ENCODE measurements at regions not wholly inside any gene's neighbourhood (a gene's known extent, or its start where the extent isn't known, plus 50 kb on each side); places are given as distances from the start of the nearest gene placed in this dataset.

- H3K27ac Mint-ChIP-seq (ENCODE audit: unreplicated experiment): no peak overlapping the region
- H3K4me1 Mint-ChIP-seq (ENCODE audit: low read depth): no peaks in the 10 kb centered on the region
- TF ChIP-seq CTCF (IDR thresholded peaks at IDR 0.05): no peak
- no peaks in the 10 kb centered on the region for H3K9me3 Mint-ChIP-seq (ENCODE audit: low read depth)
- no peaks in the 10 kb centered on the region for H3K36me3 Mint-ChIP-seq (ENCODE audit: low read depth)
- no peak overlapping the region for H3K4me3 Mint-ChIP-seq (ENCODE audit: unreplicated experiment)
- DNase-seq (ENCODE audit: low spot score): no peak
- peaks cover 14% of the 10 kb centered on the region for H3K27me3 Mint-ChIP-seq (ENCODE audit: low read depth)
Observed at GRCh38 chr3:86176445-86176784, 814.5 kb downstream of the VGLL3 start.

GRCh38 chr3:86175593-86176444, 815.1 kb downstream of the VGLL3 start:
- TF ChIP-seq CTCF (IDR thresholded peaks at IDR 0.05): no peak
- Mint-ChIP-seq H3K4me1 (ENCODE audit: low read depth) (no peaks in the 10 kb centered on the region), H3K4me3 (ENCODE audit: unreplicated experiment) (no peak overlapping the region), H3K9me3 (ENCODE audit: low read depth) (no peaks in the 10 kb centered on the region), H3K27ac (ENCODE audit: unreplicated experiment) (no peak overlapping the region), H3K27me3 (ENCODE audit: low read depth) (peaks cover 14% of the 10 kb centered on the region), H3K36me3 (ENCODE audit: low read depth) (no peaks in the 10 kb centered on the region)
- DNase-seq (ENCODE audit: low spot score): no peak

- no peak for TF ChIP-seq CTCF (IDR thresholded peaks at IDR 0.05)
- Mint-ChIP-seq H3K27ac (ENCODE audit: unreplicated experiment) (no peak overlapping the region), H3K9me3 (ENCODE audit: low read depth) (no peaks in the 10 kb centered on the region), H3K36me3 (ENCODE audit: low read depth) (no peaks in the 10 kb centered on the region), H3K4me3 (ENCODE audit: unreplicated experiment) (no peak overlapping the region), H3K4me1 (ENCODE audit: low read depth) (no peaks in the 10 kb centered on the region), H3K27me3 (ENCODE audit: low read depth) (peaks cover 12% of the 10 kb centered on the region)
- DNase-seq (ENCODE audit: low spot score): no peak
Observed at GRCh38 chr3:86175051-86175536, 815.9 kb downstream of the VGLL3 start.

GRCh38 chr3:86173401-86173800, 817.5 kb downstream of the VGLL3 start:
- Mint-ChIP-seq H3K9me3 (ENCODE audit: low read depth) (no peaks in the 10 kb centered on the region), H3K4me3 (ENCODE audit: unreplicated experiment) (no peak overlapping the region), H3K27me3 (ENCODE audit: low read depth) (peaks cover 12% of the 10 kb centered on the region), H3K36me3 (ENCODE audit: low read depth) (no peaks in the 10 kb centered on the region), H3K27ac (ENCODE audit: unreplicated experiment) (no peak overlapping the region), H3K4me1 (ENCODE audit: low read depth) (no peaks in the 10 kb centered on the region)
- no peak for DNase-seq (ENCODE audit: low spot score)
- TF ChIP-seq CTCF (IDR thresholded peaks at IDR 0.05): no peak

GRCh38 chr3:86168512-86168911, 822.4 kb downstream of the VGLL3 start:
- no peak overlapping the region for H3K4me3 Mint-ChIP-seq (ENCODE audit: unreplicated experiment)
- DNase-seq (ENCODE audit: low spot score): no peak
- H3K4me1 Mint-ChIP-seq (ENCODE audit: low read depth): no peaks in the 10 kb centered on the region
- no peak for TF ChIP-seq CTCF (IDR thresholded peaks at IDR 0.05)
- no peaks in the 10 kb centered on the region for H3K9me3 Mint-ChIP-seq (ENCODE audit: low read depth)
- H3K27ac Mint-ChIP-seq (ENCODE audit: unreplicated experiment): no peak overlapping the region
- peaks cover 2% of the 10 kb centered on the region for H3K27me3 Mint-ChIP-seq (ENCODE audit: low read depth)
- no peaks in the 10 kb centered on the region for H3K36me3 Mint-ChIP-seq (ENCODE audit: low read depth)
